Stomach (tissue), 8 donors: ENCODE measurements at regions not wholly inside any gene's neighbourhood (a gene's known extent, or its start where the extent isn't known, plus 50 kb on each side); places are given as distances from the start of the nearest gene placed in this dataset.

ENCODE experiments used
- DNase-seq, 2 donors: peaks; one replicate each; pipeline versions ENCODE4 v3.0.0 to v3.0.0-alpha.2; 2013 to 2019
- H3K27ac ChIP-seq, 5 donors: fragments of 200-600 bp in 4 of 5; sonication (generic) in 4 of 5; one replicate each; pipeline ENCODE4 v1.5.1; 2013 to 2019; ENCODE audit warnings: mild to moderate bottlenecking in 1 of 5, moderate library complexity in 1 of 5
- H3K27me3 ChIP-seq, 3 donors: fragments of 200-600 bp; sonication (generic); one replicate each; pipeline ENCODE4 v1.5.1; 2017 to 2019; ENCODE audit warnings: mixed run types in 1 of 3
- H3K36me3 ChIP-seq, 4 donors: fragments of 200-600 bp; sonication (generic); 1 replicate in 3 of 4; 2 replicates in 1 of 4; pipeline ENCODE4 v1.5.1; 2016 to 2019
- H3K4me1 ChIP-seq, 4 donors: fragments of 200-600 bp; sonication (generic); one replicate each; pipeline ENCODE4 v1.5.1; 2016 to 2019
- H3K4me3 ChIP-seq, 4 donors: fragments of 200-600 bp; sonication (generic) in 3 of 4; one replicate each; pipeline ENCODE4 v1.5.1; 2016 to 2019; ENCODE audit warnings: mild to moderate bottlenecking in 1 of 4
- H3K9me3 ChIP-seq, 4 donors: fragments of 200-600 bp; sonication (generic); one replicate each; pipeline ENCODE4 v1.5.1; 2016 to 2019
- EP300 ChIP-seq: sonication (generic); formaldehyde crosslinking; IDR thresholded peaks from one replicate; pipeline ENCODE4 v1.6.1; 2017; ENCODE audit warnings: antibody characterized with exemption
- POLR2A ChIP-seq, 4 donors: fragments of 450-650 bp; IDR thresholded peaks; one replicate each; pipeline ENCODE4 v1.6.1; 2016; ENCODE audit warnings: antibody characterized with exemption in 4 of 4, control low read depth in 2 of 4, mild to moderate bottlenecking in 1 of 4, moderate library complexity in 1 of 4
- POLR2AphosphoS5 ChIP-seq, 3 donors: sonication (generic); formaldehyde crosslinking; IDR thresholded peaks; one replicate each; pipeline ENCODE4 v1.6.1; 2016; ENCODE audit warnings: antibody characterized with exemption in 3 of 3
- WGBS, 5 donors: extraction: QIAGEN DNeasy Blood & Tissue Kit in 3 of 5; methylation state at CpG; one replicate each; pipeline versions ENCODE4 v1.1.5 to v1.1.7; 2013 to 2018; 5-methylcytosine and 5-hydroxymethylcytosine counted together
- intact Hi-C: fragments of 100-400 bp; cut with DNase I; formaldehyde crosslinking; loops from one replicate; pipeline ENCODE4 v1.15.1; 2023; ENCODE audit warnings: low total_unique reads
- TF ChIP-seq, protein P1 (sequence below), 7 experiments: fragments of 450-650 bp in 4 of 7; fragments of 200-600 bp in 3 of 7; sonication (generic) in 3 of 7; IDR thresholded peaks; one replicate each; pipeline ENCODE4 v1.5.1; 2016 to 2019; ENCODE audit warnings: antibody characterized with exemption in 7 of 7, control low read depth in 2 of 7, mild to moderate bottlenecking in 1 of 7
- donor health status: healthy with polysubstance abuse.
- donor health status: Bipolar disorder and iron deficiency.
- donor health status: healthy.

DNA sequence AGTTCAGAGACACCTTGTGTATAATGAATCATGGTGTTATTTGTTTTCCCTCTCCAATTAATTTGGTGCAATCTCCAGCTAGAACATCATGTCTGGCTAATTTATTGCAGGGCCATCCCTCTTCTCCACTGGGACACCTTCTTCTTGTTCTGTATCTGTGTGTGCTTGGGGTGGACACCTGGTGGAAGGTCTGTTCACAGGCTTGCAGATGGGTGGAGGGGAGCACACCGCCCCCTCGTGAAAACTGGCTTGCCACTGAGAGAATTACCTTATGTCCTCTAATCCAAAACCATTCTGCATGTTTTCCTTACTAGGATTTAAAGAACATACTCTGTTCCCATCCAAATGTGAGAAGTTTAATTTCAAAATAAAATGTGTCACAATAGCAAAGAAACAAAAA, 1160.4 kb upstream of the ZEB2 start:
- Histone ChIP-seq H3K4me1 (no peaks in the 10 kb centered on the region), H3K36me3 (no peaks in the 10 kb centered on the region), H3K9me3 (no peaks in the 10 kb centered on the region), H3K27me3 (no peaks in the 10 kb centered on the region), H3K4me3 (no peak overlapping the region), H3K27ac (no peak overlapping the region)
- TF ChIP-seq POLR2AphosphoS5 (IDR thresholded peaks at IDR 0.05) (no peak), POLR2A (IDR thresholded peaks at IDR 0.05) (no peak), EP300 (no peak)
- TF ChIP-seq, protein P1, sequence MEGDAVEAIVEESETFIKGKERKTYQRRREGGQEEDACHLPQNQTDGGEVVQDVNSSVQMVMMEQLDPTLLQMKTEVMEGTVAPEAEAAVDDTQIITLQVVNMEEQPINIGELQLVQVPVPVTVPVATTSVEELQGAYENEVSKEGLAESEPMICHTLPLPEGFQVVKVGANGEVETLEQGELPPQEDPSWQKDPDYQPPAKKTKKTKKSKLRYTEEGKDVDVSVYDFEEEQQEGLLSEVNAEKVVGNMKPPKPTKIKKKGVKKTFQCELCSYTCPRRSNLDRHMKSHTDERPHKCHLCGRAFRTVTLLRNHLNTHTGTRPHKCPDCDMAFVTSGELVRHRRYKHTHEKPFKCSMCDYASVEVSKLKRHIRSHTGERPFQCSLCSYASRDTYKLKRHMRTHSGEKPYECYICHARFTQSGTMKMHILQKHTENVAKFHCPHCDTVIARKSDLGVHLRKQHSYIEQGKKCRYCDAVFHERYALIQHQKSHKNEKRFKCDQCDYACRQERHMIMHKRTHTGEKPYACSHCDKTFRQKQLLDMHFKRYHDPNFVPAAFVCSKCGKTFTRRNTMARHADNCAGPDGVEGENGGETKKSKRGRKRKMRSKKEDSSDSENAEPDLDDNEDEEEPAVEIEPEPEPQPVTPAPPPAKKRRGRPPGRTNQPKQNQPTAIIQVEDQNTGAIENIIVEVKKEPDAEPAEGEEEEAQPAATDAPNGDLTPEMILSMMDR (IDR thresholded peaks at IDR 0.05), result no peak
- intact Hi-C loops, result no loop called here
- DNase-seq, result no peak
- 86 to 97% (median 92%) methylated on average over 2 of the region's 2 CpGs for WGBS, 5 donors

DNA sequence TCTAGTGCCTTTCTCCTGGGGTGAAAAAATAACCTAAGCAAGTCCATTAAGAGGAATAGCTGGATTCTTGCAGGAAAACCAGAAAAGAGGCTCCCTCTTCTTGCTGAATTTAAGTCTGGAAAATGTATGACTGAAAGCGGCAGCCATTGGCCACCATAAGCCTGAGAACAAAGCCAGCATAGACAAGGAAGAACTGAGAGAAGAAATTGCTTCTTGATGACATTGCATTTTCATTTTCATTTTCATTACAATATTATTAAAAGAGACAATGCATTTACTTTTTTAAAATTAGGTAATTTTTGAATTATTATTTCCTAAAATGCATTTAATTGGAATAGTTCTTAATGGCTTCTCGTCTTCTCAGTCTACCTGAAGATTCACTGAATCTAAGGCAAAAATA, 1157.5 kb upstream of the ZEB2 start:
- DNase-seq, result no peak
- Histone ChIP-seq H3K27ac (no peak overlapping the region), H3K27me3 (no peaks in the 10 kb centered on the region), H3K4me3 (no peak overlapping the region), H3K36me3 (no peaks in the 10 kb centered on the region), H3K9me3 (no peaks in the 10 kb centered on the region), H3K4me1 (no peaks in the 10 kb centered on the region)
- 94 to 97% (median 94%) methylated on average over 2 of the region's 2 CpGs for WGBS, 5 donors
- TF ChIP-seq EP300 (no peak), POLR2AphosphoS5 (IDR thresholded peaks at IDR 0.05) (no peak), POLR2A (IDR thresholded peaks at IDR 0.05) (no peak)
- TF ChIP-seq, protein P1 (IDR thresholded peaks at IDR 0.05), result no peak
- intact Hi-C loops, result no loop called here

GRCh38 chr2:145674705-145675104, 1154.8 kb upstream of the ZEB2 start:
- intact Hi-C loops, result no loop called here

DNA sequence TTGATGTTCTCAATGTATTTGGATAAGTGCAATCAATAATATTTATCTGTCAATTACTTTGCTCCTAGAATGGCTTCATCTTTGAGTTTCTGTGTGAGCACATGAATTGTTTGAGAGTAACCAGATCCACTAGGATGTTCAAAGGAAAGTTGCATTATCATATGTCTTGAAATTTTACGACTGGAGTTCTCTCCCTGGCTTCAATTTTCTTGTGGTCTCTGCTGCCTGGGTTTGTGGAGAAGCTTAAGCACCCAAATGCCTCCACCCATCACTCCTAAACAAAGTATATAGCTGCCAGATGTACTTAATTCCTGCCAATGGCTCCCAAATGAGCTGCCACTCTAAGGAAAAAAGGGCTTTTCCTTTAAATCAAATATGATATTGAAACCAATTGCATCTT, 1149.4 kb upstream of the ZEB2 start:
- H3K9me3 ChIP-seq, result no peaks in the 10 kb centered on the region
- TF ChIP-seq, protein P1 (IDR thresholded peaks at IDR 0.05), result no peak
- no peaks in the 10 kb centered on the region for H3K36me3 ChIP-seq
- H3K27me3 ChIP-seq, result no peaks in the 10 kb centered on the region
- no peak for DNase-seq
- no peaks in the 10 kb centered on the region for H3K4me1 ChIP-seq
- intact Hi-C loops, result no loop called here
- no peak overlapping the region for H3K4me3 ChIP-seq
- H3K27ac ChIP-seq, result no peak overlapping the region
- WGBS, 5 donors, result 71 to 92% (median 81%) methylated on average over 1 of the region's 1 CpG

More at GRCh38 chr2:145674705-145675104, 1154.8 kb upstream of the ZEB2 start:
- Histone ChIP-seq H3K9me3 (no peaks in the 10 kb centered on the region), H3K36me3 (no peaks in the 10 kb centered on the region), H3K27me3 (no peaks in the 10 kb centered on the region), H3K27ac (no peak overlapping the region), H3K4me1 (no peaks in the 10 kb centered on the region), H3K4me3 (no peak overlapping the region)
- TF ChIP-seq POLR2AphosphoS5 (IDR thresholded peaks at IDR 0.05), result no peak
- DNase-seq, result no peak
- WGBS, 5 donors, result 60 to 77% (median 64%) methylated on average over 3 of the region's 3 CpGs

DNA sequence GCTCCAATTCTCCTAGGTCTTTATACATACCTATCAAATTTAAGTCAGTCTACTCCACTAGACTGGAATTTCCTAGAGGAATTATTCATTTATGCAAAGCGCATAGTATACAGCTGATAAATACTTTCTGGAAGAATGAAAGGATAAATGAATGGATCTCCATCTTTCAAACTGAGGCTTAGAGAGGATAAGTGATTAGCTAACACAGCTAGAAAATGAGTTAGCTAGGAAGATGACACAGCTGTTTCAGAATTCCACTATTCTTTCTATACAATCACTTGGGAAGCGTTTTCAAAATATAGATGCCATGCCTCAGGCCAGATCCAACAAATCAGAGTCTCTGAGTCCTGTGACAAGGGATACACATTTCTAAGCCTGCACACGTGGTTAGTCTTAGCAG, 1146.6 kb upstream of the ZEB2 start:
- WGBS, 5 donors, result 83 to 88% (median 84%) methylated on average over 3 of the region's 3 CpGs
- H3K9me3 ChIP-seq, result no peaks in the 10 kb centered on the region
- no peaks in the 10 kb centered on the region for H3K36me3 ChIP-seq
- intact Hi-C loops, result no loop called here
- no peak overlapping the region for H3K27ac ChIP-seq
- no peak for DNase-seq
- H3K4me3 ChIP-seq, result no peak overlapping the region
- H3K4me1 ChIP-seq, result no peaks in the 10 kb centered on the region
- TF ChIP-seq EP300 (no peak), POLR2A (IDR thresholded peaks at IDR 0.05) (no peak), POLR2AphosphoS5 (IDR thresholded peaks at IDR 0.05) (no peak)
- TF ChIP-seq, protein P1 (IDR thresholded peaks at IDR 0.05), result no peak
- H3K27me3 ChIP-seq, result no peaks in the 10 kb centered on the region
